Fibroblast of lung (primary cell): ENCODE measurements at regions not wholly inside any gene's neighbourhood (a gene's known extent, or its start where the extent isn't known, plus 50 kb on each side); places are given as distances from the start of the nearest gene placed in this dataset.
"Not testable (repeated sequence)": the region's sequence is repeated elsewhere in the genome, so short reads cannot be mapped to it uniquely, and the experiment has no call there.

Source experiments
- DNase-seq, 2 donors: peaks; one replicate each; pipeline versions ENCODE4 v3.0.0 to v3.0.0-alpha.2; 2010; ENCODE audit warnings: low read depth in 2 of 2
- H2AFZ ChIP-seq: 2 replicates; pipeline ENCODE4 v1.5.1; 2012; ENCODE audit warnings: low read length, control low read depth, inconsistent platforms
- H3K27ac ChIP-seq: 2 replicates; pipeline ENCODE4 v1.5.1; 2011; ENCODE audit warnings: low read length, control low read depth; ENCODE audit not compliant: insufficient read depth
- H3K27me3 ChIP-seq: 2 replicates; pipeline ENCODE4 v1.5.1; 2011; ENCODE audit warnings: mild to moderate bottlenecking, low read length; ENCODE audit not compliant: control insufficient read depth, insufficient read depth
- H3K36me3 ChIP-seq: 2 replicates; pipeline ENCODE4 v1.5.1; 2011; ENCODE audit warnings: low read length; ENCODE audit not compliant: control insufficient read depth, insufficient read depth
- H3K4me1 ChIP-seq: 2 replicates; pipeline ENCODE4 v1.5.1; 2011; ENCODE audit warnings: low read length; ENCODE audit not compliant: control insufficient read depth, insufficient read depth; ENCODE audit errors: extremely low read depth
- H3K4me2 ChIP-seq: 2 replicates; pipeline ENCODE4 v1.5.1; 2011; ENCODE audit warnings: low read length, control low read depth; ENCODE audit not compliant: insufficient read depth; ENCODE audit errors: extremely low read depth
- H3K4me3 ChIP-seq, 4 experiments: fragments of 200-600 bp in 1 of 4; sonication (generic) in 1 of 4; replicated peaks in 1 of 4; 2 replicates each; pipeline ENCODE4 v1.5.1; 2011 to 2016; ENCODE audit warnings: low read length in 4 of 4, low read depth in 3 of 4, mild to moderate bottlenecking in 3 of 4, control low read depth in 2 of 4, inconsistent platforms in 1 of 4, mixed read lengths in 1 of 4; ENCODE audit not compliant: insufficient read depth in 1 of 4; ENCODE audit errors: control extremely low read depth in 1 of 4
- H3K79me2 ChIP-seq: 2 replicates; pipeline ENCODE4 v1.5.1; 2012; ENCODE audit warnings: mild to moderate bottlenecking, low read length, inconsistent platforms; ENCODE audit not compliant: control insufficient read depth, insufficient read depth
- H3K9ac ChIP-seq: 2 replicates; pipeline ENCODE4 v1.5.1; 2011; ENCODE audit warnings: mild to moderate bottlenecking, low read length, control low read depth; ENCODE audit not compliant: insufficient read depth
- H3K9me3 ChIP-seq: 2 replicates; pipeline ENCODE4 v1.5.1; 2012; ENCODE audit warnings: low read depth, low read length; ENCODE audit not compliant: control insufficient read depth, insufficient read depth
- H4K20me1 ChIP-seq: 2 replicates; pipeline ENCODE4 v1.5.1; 2011; ENCODE audit warnings: low read length; ENCODE audit not compliant: control insufficient read depth, insufficient read depth; ENCODE audit errors: extremely low read depth
- CTCF ChIP-seq, 2 donors: IDR thresholded peaks in 1 of 2; conservative IDR thresholded peaks in 1 of 2; 1 replicate in 1 of 2; 2 replicates in 1 of 2; pipeline ENCODE4 v1.5.1; 2011 to 2012; ENCODE audit warnings: low read length in 2 of 2, control low read depth in 1 of 2, inconsistent platforms in 1 of 2, low read depth in 1 of 2, mild to moderate bottlenecking in 1 of 2
- EZH2 ChIP-seq: IDR thresholded peaks from 2 replicates; pipeline ENCODE4 v1.5.1; 2012; ENCODE audit warnings: low read length, control low read depth, mild to moderate bottlenecking; ENCODE audit errors: missing control alignments

DNA sequence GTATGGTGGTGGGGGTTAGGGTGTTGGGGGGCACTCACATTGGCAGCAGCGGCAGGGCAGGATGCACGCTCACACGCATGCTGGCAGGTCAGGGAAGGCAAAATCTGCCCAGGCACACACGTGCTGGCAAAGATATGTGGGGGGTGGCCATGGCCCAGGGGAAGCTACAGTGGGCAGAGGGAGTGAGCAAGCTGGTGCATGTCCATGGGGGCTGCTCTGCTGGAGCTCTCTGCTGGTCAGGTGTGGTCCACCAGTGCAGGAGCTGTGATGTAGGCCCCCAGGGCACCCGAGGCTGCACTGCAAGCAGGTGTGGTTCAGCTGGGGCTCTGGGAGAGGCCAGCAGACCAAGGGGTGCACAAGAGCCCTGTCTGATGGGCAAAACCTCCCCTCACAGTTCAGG, 491.5 kb upstream of the TNP1 start:
- Histone ChIP-seq H2AFZ (no peak overlapping the region), H3K9me3 (no peaks in the 10 kb centered on the region), H3K27ac (no peak overlapping the region), H3K4me1 (no peaks in the 10 kb centered on the region), H3K36me3 (no peaks in the 10 kb centered on the region), H3K9ac (no peak overlapping the region), H3K4me2 (no peak overlapping the region), H3K4me3 (no peak overlapping the region), H3K79me2 (no peaks in the 10 kb centered on the region), H3K27me3 (no peaks in the 10 kb centered on the region), H4K20me1 (no peaks in the 10 kb centered on the region)
- TF ChIP-seq EZH2 (no peak), CTCF (conservative IDR thresholded peaks at IDR 0.05 in 1 of 2, IDR thresholded peaks at IDR 0.05 in 1 of 2; ENCODE audit: low read depth in 1 of 2, low read length in 2 of 2) (no peak)
- no peak for DNase-seq

- DNase-seq, result no peak
- no peaks in the 10 kb centered on the region for H3K4me1 ChIP-seq
- H3K4me2 ChIP-seq, result no peak overlapping the region
- H4K20me1 ChIP-seq, result no peaks in the 10 kb centered on the region
- no peaks in the 10 kb centered on the region for H3K36me3 ChIP-seq
- H2AFZ ChIP-seq, result no peak overlapping the region
- no peak for TF ChIP-seq CTCF (conservative IDR thresholded peaks at IDR 0.05 in 1 of 2, IDR thresholded peaks at IDR 0.05 in 1 of 2; ENCODE audit: low read depth in 1 of 2, low read length in 2 of 2)
- no peak for TF ChIP-seq EZH2
- no peaks in the 10 kb centered on the region for H3K9me3 ChIP-seq
- no peaks in the 10 kb centered on the region for H3K79me2 ChIP-seq
- no peak overlapping the region for H3K9ac ChIP-seq
- H3K27ac ChIP-seq, result no peak overlapping the region
- H3K4me3 ChIP-seq, result no peak overlapping the region
- H3K27me3 ChIP-seq, result no peaks in the 10 kb centered on the region
These were observed 489.4 kb upstream of the TNP1 start for GRCh38 chr2:217349251-217349650.

DNA sequence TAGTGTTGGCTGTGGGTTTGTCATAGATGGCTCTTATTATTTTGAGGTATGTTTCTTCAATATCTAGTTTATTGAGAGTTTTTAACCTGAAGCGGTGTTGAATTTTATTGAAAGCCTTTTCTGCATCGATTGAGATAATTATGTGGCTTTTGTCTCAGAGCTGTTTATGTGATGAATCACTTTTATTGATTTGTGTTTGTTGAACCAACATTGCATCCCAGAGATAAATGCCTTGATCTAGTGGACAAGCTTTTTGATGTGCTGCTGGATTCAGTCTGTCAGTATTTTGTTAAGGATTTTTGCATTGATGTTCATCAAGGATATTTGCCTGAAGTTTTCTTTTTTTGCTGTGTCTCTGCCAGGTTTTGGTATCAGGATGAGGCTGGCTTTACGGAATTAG, 487.8 kb upstream of the TNP1 start:
- not testable (repeated sequence) for H2AFZ ChIP-seq, H3K9me3 ChIP-seq, H3K4me2 ChIP-seq, H3K79me2 ChIP-seq, H3K27ac ChIP-seq, H3K4me3 ChIP-seq, H3K27me3 ChIP-seq, DNase-seq, H3K36me3 ChIP-seq, H3K9ac ChIP-seq, H4K20me1 ChIP-seq, H3K4me1 ChIP-seq

GRCh38 chr2:217346043-217346442, 486.2 kb upstream of the TNP1 start:
- H4K20me1 ChIP-seq, H3K27me3 ChIP-seq, H2AFZ ChIP-seq, H3K4me2 ChIP-seq, H3K9me3 ChIP-seq, H3K4me1 ChIP-seq, DNase-seq, H3K4me3 ChIP-seq, H3K36me3 ChIP-seq, H3K27ac ChIP-seq, H3K9ac ChIP-seq, H3K79me2 ChIP-seq: not testable (repeated sequence)
